PC-3 (cell line): ENCODE measurements at regions not wholly inside any gene's neighbourhood (a gene's known extent, or its start where the extent isn't known, plus 50 kb on each side); places are given as distances from the start of the nearest gene placed in this dataset.

Experiments used
- ATAC-seq: fragments of 200-7000 bp; cut with Tn5 transposase; 2 replicates; pipeline ENCODE4 v1.9.1; 2020; ENCODE audit warnings: mild to moderate bottlenecking, moderate library complexity
- BruUV-seq: library from RNA; stranded (reverse); fragments of 400-500 nt; replicated peaks from 2 replicates; lab custom pipeline; 2021; lab: Mats Ljungman, UMichigan
- CTCF ChIA-PET: fragments of 300-600 bp; sonication (Branson Sonifier 250); formaldehyde crosslinking; loops from one replicate; lab custom pipeline; 2022; ENCODE audit warnings: antibody characterized with exemption; lab: Charles Lee
- POLR2A ChIA-PET: fragments of 300-600 bp; sonication (Branson Sonifier 250); formaldehyde crosslinking; loops from one replicate; lab custom pipeline; 2022; ENCODE audit warnings: antibody characterized with exemption; ENCODE audit not compliant: unreplicated experiment; lab: Charles Lee
- DNase-seq: peaks from one replicate; pipeline ENCODE4 v3.0.0-alpha.2; 2015
- H2AFZ ChIP-seq: fragments of 300-600 bp; sonication (generic); 2 replicates; pipeline ENCODE4 v1.6.0; 2016; ENCODE audit warnings: antibody characterized with exemption, low read length
- H3F3A ChIP-seq: fragments of 300-600 bp; sonication (generic); one replicate; pipeline ENCODE4 v1.6.0; 2017; ENCODE audit warnings: antibody characterized with exemption, low read length, control low read depth, mild to moderate bottlenecking; ENCODE audit not compliant: unreplicated experiment
- H3K27ac ChIP-seq: fragments of 300-600 bp; sonication (generic); 2 replicates; pipeline ENCODE4 v1.5.1; 2016; ENCODE audit warnings: mild to moderate bottlenecking, low read length
- H3K27me3 ChIP-seq: fragments of 300-600 bp; sonication (generic); 2 replicates; pipeline ENCODE4 v1.6.1; 2016; ENCODE audit warnings: low read length, mixed read lengths
- H3K36me3 ChIP-seq: fragments of 300-600 bp; sonication (generic); 2 replicates; pipeline ENCODE4 v1.6.1; 2016; ENCODE audit warnings: low read depth, mixed run types, low read length, mixed read lengths
- H3K4me1 ChIP-seq: fragments of 300-600 bp; sonication (generic); 2 replicates; pipeline ENCODE4 v1.5.1; 2016; ENCODE audit warnings: low read length; ENCODE audit not compliant: insufficient read depth
- H3K4me2 ChIP-seq: fragments of 300-600 bp; sonication (generic); 2 replicates; pipeline ENCODE4 v1.6.0; 2016; ENCODE audit warnings: low read length
- H3K4me3 ChIP-seq: fragments of 300-600 bp; sonication (generic); 2 replicates; pipeline ENCODE4 v1.5.1; 2016; ENCODE audit warnings: mild to moderate bottlenecking, low read length, mixed read lengths
- H3K79me2 ChIP-seq: fragments of 300-600 bp; sonication (generic); 2 replicates; pipeline ENCODE4 v1.6.1; 2017; ENCODE audit warnings: low read length, mixed read lengths
- H3K9ac ChIP-seq: fragments of 300-600 bp; sonication (generic); 2 replicates; pipeline ENCODE4 v1.6.0; 2016; ENCODE audit warnings: mild to moderate bottlenecking, low read length
- H3K9me2 ChIP-seq: fragments of 300-600 bp; sonication (generic); replicated peaks from 2 replicates; pipeline ENCODE4 v1.6.1; 2016; ENCODE audit warnings: mixed run types, low read length, mixed read lengths
- H3K9me3 ChIP-seq: fragments of 300-600 bp; sonication (generic); 2 replicates; pipeline ENCODE4 v1.6.1; 2016; ENCODE audit warnings: low read length, mixed read lengths
- H4K20me1 ChIP-seq: fragments of 300-600 bp; sonication (generic); 2 replicates; pipeline ENCODE4 v1.6.1; 2016; ENCODE audit warnings: low read length, mixed read lengths
- CTCF ChIP-seq: fragments of 300-600 bp; sonication (generic); conservative IDR thresholded peaks from 2 replicates; pipeline ENCODE4 v1.5.1; 2017; ENCODE audit warnings: antibody characterized with exemption, low read depth, mild to moderate bottlenecking, low read length
- EZH2 ChIP-seq: fragments of 300-600 bp; sonication (generic); IDR thresholded peaks from one replicate; pipeline ENCODE4 v1.6.1; 2017; ENCODE audit warnings: antibody characterized with exemption, mild to moderate bottlenecking, low read length; ENCODE audit not compliant: unreplicated experiment
- EZH2phosphoT487 ChIP-seq: fragments of 300-600 bp; sonication (generic); IDR thresholded peaks from 2 replicates; pipeline ENCODE4 v1.6.1; 2018; ENCODE audit warnings: mild to moderate bottlenecking, antibody characterized with exemption, low read length, borderline replicate concordance
- intact Hi-C: fragments of 100-400 bp; cut with micrococcal nuclease; formaldehyde crosslinking; loops from 2 replicates; pipeline ENCODE4 v1.9.0; 2023

GRCh38 chr11:129574431-129574830 is 198.8 kb downstream of the BARX2 start:
- no TSS peak for BruUV-seq

DNA sequence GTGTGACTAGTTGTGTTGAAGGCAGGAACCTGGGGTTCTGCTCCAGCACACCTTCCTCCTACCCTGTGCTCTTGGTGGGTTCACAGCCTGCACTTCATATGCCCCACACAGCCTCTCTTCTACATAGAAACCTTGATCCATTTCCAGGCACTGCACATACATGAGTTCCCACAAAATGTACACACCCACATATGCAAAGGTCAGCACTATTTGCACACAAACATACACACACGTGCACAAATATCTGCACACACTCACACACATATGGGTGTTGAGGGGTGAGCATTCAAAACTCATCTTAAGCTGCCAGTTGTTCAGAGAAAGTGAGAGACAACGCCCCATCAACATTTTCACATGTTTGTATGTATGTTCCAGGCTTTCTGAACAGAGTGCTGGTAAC is 201.0 kb downstream of the BARX2 start:
- ChIA-PET CTCF (no interaction called here), POLR2A (no interaction called here)
- Histone ChIP-seq H2AFZ (no peak overlapping the region), H3K9me3 (no peaks in the 10 kb centered on the region), H3K9ac (no peak overlapping the region), H3K4me2 (no peak overlapping the region), H3K4me1 (no peaks in the 10 kb centered on the region), H3K79me2 (no peaks in the 10 kb centered on the region), H4K20me1 (no peaks in the 10 kb centered on the region), H3K27me3 (peaks cover 35% of the 10 kb centered on the region), H3F3A (no peaks in the 10 kb centered on the region), H3K36me3 (no peaks in the 10 kb centered on the region), H3K4me3 (no peak overlapping the region), H3K9me2 (no peaks in the 10 kb centered on the region), H3K27ac (no peak overlapping the region)
- BruUV-seq = no TSS peak
- DNase-seq (no peak), ATAC-seq (no peak)
- intact Hi-C loops = no loop called here
- TF ChIP-seq EZH2 (no peak), CTCF (no peak), EZH2phosphoT487 (no peak)

More at GRCh38 chr11:129574431-129574830, 198.8 kb downstream of the BARX2 start:
- H3K9ac ChIP-seq = no peak overlapping the region
- POLR2A ChIA-PET = interaction anchor here (0.6 kb wide), 1 partner anchor 23 kb away, joined by 4 read pairs; no protein-coding TSS in a partner anchor
- H3K27ac ChIP-seq = no peak overlapping the region
- H3K4me3 ChIP-seq = no peak overlapping the region
- H4K20me1 ChIP-seq = no peaks in the 10 kb centered on the region
- no peak for DNase-seq
- no peak for TF ChIP-seq CTCF
- no peak for TF ChIP-seq EZH2phosphoT487
- no peak for TF ChIP-seq EZH2
- H3K4me1 ChIP-seq = no peaks in the 10 kb centered on the region
- no peaks in the 10 kb centered on the region for H3K9me2 ChIP-seq
- H3K9me3 ChIP-seq = no peaks in the 10 kb centered on the region; the same call in 1 of the 2 replicates
- no peak overlapping the region for H3K4me2 ChIP-seq
- ATAC-seq = no peak
- H3F3A ChIP-seq = no peaks in the 10 kb centered on the region
- H3K79me2 ChIP-seq = no peaks in the 10 kb centered on the region
- CTCF ChIA-PET = no interaction called here
- peaks cover 23% of the 10 kb centered on the region for H3K27me3 ChIP-seq
- intact Hi-C loops = no loop called here
- no peak overlapping the region for H2AFZ ChIP-seq
- no peaks in the 10 kb centered on the region for H3K36me3 ChIP-seq

DNA sequence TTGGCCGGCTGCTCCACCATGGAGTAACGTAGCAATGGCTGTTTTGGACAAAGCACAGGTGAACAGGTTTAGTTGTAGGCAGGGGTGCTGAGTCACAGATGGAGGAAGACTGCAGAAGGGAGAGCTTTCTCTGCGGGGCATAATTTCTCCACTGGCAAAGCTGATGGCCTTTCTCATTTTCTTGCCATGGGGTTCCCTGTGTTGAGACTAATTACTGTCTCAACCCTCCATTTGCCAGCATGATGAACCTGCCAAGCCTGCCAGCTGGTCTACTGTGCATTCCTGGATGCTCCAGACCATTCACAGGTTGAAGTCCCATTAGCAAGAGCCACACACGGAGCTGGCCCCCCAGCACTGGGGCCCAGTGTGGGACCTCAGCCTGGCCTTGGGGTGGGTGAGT is 202.4 kb downstream of the BARX2 start:
- Histone ChIP-seq H4K20me1 (no peaks in the 10 kb centered on the region), H3K27me3 (peaks cover 46% of the 10 kb centered on the region), H3K36me3 (no peaks in the 10 kb centered on the region), H3K27ac (no peak overlapping the region), H3K9ac (no peak overlapping the region), H3K4me1 (no peaks in the 10 kb centered on the region), H3K9me3 (no peaks in the 10 kb centered on the region), H2AFZ (no peak overlapping the region), H3F3A (no peaks in the 10 kb centered on the region), H3K9me2 (no peaks in the 10 kb centered on the region), H3K79me2 (no peaks in the 10 kb centered on the region), H3K4me2 (no peak overlapping the region), H3K4me3 (no peak overlapping the region)
- TF ChIP-seq CTCF = no peak
- no peak for TF ChIP-seq EZH2
- no peak for TF ChIP-seq EZH2phosphoT487
- DNase-seq (no peak), ATAC-seq (no peak)
- ChIA-PET CTCF (no interaction called here), POLR2A (no interaction called here)
- BruUV-seq = no TSS peak
- intact Hi-C loops = no loop called here
